ENCODE measurements at regions not wholly inside any gene's neighbourhood (a gene's known extent, or its start where the extent isn't known, plus 50 kb on each side); places are given as distances from the start of the nearest gene placed in this dataset.

DNA sequence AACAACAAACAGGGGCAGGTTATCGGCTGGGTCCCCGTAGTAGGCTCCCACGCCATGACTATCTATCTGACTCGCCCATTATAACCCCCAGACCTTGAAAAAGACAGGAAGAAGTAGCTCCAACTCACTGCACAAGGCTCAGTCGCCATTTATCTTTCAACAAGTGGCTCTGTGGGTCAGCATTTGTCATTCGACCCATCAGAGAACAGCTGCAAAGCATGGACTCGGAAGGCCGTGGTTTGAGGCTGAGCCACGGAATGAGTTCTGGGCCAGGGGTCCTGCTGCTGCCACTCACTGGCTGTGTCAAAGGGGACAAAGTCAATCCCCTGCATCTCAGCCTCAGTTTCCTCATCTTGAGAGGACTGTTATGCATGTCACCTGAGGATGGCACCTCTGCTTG, 131.0 kb downstream of the DMRTA2 start:
- DNase-seq = no peak

DNA sequence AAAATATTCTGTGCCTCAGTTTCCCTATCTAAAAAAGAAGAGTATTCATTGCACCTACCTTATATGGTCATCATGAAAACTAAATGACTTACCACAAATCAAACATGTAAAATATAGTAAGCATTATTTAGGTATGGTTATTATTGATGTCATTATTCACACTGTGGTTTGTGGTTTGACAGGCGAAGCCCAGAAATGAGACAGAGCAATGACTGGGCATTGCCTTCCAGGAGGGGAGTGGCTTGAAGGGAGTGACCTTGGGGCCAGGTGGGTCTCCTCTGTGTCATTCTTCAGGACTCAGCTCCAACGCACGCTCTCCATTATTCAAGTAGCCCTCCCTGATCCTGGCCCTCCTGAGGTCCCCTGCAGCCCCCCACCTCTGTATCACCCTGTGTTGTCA, 133.7 kb downstream of the DMRTA2 start:
- no peak for DNase-seq

DNA sequence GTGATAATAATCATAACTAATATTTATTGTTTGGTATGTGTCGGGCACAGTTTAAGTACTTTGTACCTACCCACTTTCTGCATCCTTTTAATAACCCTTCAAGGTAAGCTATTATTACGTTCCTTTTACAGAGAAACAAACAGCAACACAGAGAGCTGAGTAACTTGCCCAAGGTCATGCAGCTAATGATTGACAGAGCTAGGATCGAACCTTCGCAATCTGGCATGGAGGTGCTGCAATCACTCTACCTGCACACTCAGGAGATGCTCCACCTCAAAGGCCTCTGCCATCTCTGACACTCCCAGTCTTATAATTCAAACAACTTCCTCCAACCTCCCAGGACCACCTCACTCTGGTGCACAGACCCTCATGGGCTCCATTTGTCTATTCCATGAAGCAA, 137.2 kb downstream of the DMRTA2 start:
- DNase-seq = no peak

DNA sequence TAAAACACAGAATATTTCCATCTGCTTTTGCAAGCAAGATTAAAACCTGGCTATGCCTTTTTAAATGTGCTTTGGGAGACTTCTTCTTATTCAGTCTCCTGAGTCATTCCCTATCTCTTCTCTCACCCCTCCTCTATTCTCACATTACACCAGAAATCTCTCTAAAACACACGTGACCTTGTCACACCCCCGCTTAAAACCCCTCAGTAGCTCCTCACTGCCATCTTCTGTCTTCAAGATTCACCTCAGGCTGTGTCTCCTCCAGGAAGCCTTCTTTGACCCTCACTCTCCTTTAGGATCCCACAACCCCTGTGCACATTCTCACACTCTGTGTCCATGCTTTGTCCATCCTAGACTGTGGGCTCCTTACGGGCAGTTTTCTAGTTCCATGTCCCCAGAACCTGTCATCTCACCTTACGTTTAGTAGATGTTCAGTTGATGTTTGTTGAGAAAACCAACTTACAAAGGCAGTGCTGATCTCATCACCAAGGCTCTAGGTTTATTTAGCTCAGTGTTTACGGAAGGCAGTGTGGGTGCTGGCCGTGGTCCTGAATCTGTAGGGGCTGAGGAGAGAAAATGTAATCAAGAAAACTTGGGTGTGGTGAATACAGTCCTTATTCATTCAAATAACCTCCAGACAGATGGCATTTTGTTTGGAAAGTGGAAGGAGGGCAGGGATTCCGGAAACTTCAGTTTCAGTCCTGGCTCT, 143.5 kb downstream of the DMRTA2 start:
- DNase-seq = peak; percentile 14

DNA sequence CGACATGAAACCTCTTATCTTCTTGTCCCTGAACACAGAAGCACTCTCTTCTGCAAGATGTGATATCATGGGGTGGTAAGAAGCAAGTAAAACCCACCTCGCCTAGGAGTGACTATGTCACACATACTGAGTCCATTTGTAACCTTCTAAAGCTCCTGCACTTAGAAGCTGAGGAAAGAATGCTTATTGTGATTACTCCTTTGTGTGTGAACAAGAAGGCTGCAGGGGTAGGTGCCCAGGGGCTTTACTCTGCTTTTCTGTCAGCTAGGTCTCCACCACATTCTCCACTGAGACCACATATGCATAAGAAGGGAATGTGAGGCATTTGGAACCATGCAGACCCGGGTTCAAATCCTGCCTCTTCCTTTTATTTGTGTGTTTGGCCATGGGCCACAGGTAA, 144.3 kb downstream of the DMRTA2 start:
- DNase-seq = no peak

DNA sequence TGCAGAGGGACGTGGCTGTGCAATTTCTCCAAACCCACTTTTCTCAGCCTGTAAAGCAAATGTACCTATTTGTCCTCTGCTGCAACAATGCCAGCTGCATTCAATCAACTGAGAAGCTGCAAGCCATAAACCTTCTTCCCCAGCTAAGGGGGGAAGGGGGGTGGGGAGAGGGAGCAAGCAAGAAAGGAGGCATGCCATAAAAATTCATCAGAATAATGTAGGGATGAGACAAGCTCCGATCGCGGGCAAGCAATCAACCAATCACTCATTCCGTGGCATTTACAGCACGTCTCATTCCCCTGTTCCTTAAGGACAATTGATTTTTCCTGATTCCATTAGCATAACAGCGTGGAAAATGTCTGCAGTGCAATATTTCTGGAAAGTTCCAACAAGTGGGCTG, 144.8 kb downstream of the DMRTA2 start:
- no peak for DNase-seq

DNA sequence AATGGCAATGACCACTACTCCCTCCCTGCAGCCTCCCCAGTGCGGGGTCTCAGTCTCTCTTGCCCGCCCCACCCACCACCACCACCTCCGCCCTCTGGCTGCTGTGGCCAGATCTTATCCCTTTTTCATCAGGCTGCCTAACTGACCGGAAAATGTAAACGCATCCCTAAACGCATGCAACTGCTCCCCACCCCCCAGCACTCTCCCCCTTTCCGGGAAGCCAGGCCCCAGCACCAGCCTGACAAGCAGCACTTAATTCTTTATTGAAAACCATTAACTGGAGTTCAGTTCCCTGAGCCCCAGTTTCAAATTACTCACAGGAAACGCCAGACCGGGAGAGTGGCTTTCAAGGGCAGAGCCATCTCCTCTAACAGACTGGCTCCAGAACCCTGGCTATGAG, 147.7 kb downstream of the DMRTA2 start:
- no peak for DNase-seq

DNA sequence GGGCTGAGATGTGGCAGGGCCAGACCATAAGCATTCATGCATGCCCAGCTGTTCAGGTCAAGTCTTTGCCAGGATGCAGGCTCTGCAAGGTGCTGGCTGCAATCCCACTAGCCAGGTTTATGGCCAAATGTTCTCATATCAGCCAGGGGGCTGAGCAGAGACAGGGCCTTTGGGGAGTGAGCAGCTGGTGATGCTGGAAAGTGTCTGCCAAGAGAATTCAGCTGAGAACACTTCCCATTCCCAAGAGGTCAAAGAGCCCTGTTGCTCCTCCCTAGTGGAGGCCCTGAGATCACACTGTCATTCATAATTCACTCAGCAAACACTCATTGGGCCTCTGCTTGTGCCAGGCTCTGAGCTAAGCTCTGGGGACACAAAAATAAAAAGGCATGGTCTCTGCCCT, 150.3 kb downstream of the DMRTA2 start:
- DNase-seq = no peak

DNA sequence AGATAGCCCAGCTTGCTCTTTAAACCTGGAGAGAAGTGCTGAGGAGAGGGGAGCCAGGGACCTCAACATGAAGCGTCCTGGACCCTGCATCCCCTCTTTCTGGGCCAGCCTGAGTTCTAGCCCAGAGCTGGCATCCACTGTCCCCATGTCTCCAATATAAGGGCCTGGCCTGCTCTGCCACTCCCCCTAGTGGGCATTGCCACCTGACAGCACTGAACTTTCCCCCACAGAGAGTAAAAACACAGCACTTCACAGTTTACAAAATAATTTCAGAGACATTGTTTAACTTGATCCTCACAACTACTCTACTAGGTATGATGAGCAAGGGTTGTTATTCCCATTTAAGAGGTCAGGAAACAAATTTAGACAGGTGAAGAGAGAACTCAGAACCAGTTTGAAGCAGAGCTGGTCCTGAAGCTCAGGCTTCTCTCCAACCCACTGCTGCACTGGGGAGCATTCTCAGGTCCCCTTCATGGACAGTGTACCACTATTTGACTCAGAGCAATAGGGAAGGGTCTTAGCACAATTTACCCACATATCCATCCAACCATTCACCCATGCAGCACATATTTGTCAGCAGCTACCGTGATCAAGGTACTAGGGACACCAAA, 151.2 kb downstream of the DMRTA2 start:
- DNase-seq = no peak

DNA sequence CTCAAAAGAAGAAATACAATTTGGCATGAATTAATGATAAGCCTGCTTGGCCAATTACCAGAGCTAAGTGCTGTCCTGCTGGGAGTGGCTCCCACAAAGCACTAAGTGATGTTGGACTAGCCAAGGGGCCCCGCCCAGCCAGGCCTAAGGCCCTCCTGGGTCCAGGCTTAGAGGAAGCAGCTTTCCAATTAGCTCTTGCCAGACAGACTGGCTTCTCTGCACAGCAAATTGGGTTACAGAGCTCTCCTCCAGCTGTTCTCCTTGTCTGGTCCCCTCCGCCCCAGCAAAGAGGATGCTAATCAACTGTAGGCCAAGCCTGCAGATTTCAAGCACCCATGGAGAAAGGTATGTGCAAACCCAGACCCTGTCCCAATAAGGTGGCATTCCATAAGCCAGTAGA, 151.9 kb downstream of the DMRTA2 start:
- DNase-seq = no peak

DNA sequence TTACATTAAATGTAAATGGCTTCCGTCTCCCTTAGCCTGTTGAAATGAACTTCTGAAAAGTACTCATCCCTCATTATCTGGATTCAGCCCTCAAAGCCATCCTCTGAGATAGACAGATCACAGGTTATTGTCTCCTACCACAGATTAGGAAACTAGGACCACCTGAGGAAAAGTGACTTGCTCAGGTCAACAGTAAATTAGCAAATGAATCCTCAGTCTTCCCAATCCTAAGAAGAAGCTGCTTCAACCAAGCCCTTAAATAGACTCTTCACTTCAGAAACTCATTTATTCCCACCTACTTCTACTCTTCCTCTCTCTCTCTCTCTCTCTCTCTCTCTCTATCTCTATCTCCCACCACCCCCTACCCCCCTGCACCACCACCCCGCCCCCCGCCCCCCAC, 152.3 kb downstream of the DMRTA2 start:
- DNase-seq = no peak

DNA sequence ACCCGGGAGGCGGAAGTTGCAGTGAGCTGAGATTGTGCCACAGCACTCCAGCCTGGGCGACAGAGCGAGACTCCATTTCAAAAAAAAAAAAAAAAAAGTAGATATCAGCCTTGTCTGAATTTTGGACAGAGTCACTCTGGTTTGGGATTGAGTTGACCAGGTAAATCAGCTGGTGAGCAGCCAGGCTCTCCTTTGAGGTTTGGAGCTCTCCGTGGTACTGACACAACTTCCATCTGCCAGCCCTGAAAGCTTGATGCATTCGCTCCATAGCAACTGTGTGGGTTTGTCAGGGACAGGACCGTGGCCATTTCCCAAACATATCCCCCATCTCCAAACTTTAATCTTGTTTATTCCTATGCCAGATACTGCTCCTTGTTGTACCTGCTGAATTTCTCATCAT, 155.2 kb downstream of the DMRTA2 start:
- no peak for DNase-seq

DNA sequence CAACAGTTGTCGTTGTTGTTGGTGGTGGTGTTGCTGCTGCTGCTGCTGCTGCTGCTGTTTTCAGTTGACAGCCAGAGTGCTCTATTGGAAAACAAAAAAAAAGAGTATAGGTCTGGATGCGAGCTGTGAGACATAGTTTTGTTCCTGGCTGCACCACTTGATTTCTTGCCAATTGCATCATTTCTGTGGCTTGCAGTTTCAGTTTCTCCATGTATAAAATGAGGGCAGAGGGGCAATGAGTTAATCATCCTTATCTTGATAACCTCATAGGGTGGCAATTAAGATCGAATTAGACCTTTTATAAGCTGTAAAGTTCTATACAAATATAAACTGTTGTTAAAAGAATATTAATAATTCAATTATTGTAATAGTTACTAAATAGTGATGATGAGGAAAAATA, 156.7 kb downstream of the DMRTA2 start:
- no peak for DNase-seq

DNA sequence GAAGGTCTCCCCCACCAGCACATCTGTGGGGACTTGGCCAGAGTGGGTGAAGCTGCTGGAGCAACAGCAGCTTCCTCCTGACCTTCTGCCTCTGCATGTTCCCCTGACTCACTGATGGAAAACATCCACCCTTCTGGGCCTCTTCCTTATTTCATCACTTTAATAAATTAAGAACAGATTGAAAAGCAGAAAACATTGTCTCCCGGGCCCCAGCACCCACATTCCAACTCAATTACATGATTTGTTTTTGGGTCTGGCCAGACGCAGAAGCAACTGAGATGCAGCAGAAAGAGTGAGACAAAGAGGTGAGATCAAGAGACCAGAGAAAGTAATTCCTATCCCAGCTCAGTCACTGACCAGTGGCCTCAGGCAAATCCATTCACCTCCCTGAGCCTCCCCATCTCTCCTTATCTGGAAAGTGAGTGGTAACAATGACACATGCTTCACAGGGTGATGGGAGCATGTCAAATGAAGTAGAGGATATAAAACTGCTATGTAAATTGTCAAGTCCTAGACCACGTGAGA, 157.1 kb downstream of the ELAVL4 start:
- no peak for DNase-seq

DNA sequence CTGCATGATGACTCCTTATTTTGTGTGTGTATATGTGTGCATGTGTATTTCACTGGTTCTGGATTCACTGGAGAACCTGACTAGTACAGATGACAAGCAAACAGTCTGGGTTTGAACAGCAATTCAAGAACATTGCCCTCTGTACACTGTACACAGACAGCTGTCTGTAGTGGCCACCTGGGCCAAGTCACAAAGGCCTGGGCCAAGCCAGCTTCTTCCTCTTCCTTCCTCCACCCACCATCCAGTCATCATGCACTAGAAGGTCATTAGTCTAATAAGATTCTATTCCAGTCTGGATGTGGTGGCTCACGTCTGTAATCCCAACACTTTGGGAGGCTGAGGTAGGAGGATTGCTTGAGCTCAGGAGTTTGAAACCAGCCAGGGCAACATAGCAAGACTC, 155.9 kb downstream of the ELAVL4 start:
- DNase-seq = no peak

DNA sequence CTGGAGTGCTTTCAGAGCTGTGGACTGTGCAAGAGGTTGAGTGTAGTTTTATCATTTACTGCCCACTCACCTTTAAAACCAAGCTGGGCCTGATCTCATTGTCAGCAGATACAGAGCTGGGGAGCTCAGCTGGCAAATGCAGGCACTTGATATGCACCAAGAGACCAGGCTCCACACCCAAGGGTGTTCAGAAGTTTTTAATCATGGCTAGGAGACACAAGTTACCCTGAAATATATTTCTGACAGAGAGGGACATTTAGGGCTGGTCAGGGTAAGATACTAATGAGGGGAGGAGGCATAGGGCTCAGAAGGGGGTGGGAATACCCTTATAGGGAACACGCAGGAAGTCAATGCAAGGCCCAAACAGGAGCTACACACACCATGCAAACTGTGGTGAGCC, 153.7 kb downstream of the ELAVL4 start:
- DNase-seq = no peak

DNA sequence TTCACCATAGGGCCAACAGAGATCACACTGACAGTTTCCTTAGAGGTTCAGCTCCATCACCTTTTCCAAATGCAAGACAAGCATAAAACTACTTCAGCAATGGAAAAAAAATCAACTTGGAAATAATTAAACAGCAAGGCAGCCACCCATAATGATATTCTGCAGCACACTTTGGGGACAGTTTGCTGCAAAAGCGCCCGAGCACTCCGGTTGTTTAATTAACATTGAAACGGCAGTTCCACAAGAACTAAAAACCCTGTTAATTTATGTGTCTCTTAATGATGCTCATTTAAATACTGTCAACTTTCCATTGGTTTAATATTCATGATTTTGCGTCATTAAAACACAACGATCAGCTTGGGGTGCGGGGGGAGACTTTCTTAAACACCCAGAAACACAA, 153.2 kb downstream of the ELAVL4 start:
- no peak for DNase-seq

DNA sequence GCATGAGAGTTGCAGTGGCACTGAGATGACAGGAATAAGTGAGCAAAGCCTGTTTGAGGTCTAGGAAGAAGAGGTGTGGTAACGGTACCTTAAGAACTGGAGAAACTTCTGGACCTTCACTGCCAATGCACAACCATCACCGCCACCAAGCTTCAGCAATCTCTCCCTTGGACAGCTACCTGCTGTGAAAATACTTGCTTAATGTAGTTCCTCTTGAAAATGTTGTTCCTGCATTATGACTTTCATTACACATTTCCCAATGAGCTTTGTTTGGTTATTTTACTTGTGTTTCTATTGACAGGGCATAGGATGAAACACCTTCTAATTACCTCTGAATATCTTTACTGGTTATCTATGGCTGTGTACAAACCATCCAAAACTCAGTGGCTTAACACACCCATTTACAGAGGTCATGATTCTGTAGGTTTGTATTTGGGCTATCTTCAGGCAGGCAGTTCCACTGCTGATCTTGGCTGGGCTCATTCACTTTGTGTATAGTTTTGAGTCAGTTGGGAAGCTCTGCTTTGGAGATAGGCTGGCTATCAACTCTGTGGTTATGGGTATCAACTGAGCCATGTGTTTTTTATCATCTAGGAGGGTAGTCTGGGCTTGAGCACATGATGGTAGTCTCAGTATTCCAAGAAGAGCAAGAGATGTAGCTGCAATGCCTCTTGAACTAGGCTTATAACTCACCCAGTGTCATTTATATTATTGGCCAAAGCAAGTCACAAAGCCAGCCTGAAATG, 149.4 kb downstream of the ELAVL4 start:
- DNase-seq = no peak

DNA sequence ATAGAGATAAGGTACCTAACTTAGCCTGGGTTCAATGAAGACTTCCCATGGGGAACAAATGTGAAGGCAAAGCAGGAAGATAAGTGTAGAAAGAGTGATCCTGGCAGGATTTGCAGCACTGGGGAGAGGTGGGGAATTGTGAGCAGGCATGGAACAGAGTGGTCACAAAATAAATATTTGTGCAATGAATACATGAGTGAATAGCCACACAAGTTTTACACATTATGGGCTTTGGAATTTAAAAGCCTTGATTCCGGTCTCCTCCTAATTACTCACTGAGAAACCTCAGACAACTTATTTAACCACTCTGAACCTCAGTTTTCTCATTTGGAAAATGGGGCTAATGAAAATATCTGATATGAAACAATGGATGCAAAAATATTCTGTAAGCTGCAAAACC, 148.3 kb downstream of the ELAVL4 start:
- DNase-seq = no peak
